CD14-positive monocyte (primary cell): ENCODE measurements at regions not wholly inside any gene's neighbourhood (a gene's known extent, or its start where the extent isn't known, plus 50 kb on each side); places are given as distances from the start of the nearest gene placed in this dataset.

ENCODE experiments used
- DNase-seq, 3 donors: peaks; one replicate each; pipeline ENCODE4 v3.0.0-alpha.2; 2011 to 2022
- H2AFZ ChIP-seq: 2 replicates; pipeline ENCODE4 v1.6.0; 2012; ENCODE audit warnings: mild to moderate bottlenecking, low read depth, low read length, inconsistent platforms; ENCODE audit not compliant: insufficient read depth, poor library complexity, severe bottlenecking
- H3K27ac ChIP-seq, 2 donors: 1 replicate in 1 of 2; 2 replicates in 1 of 2; pipeline ENCODE4 v1.5.1; 2012 to 2013; ENCODE audit warnings: low read length in 2 of 2, control low read depth in 1 of 2, inconsistent platforms in 1 of 2, low read depth in 1 of 2, mild to moderate bottlenecking in 1 of 2
- H3K27me3 ChIP-seq, 2 donors: one replicate each; pipeline versions ENCODE4 v1.6.0 to v1.6.1; 2011 to 2013; ENCODE audit warnings: low read length in 2 of 2; ENCODE audit not compliant: control insufficient read depth in 2 of 2, insufficient read depth in 2 of 2
- H3K36me3 ChIP-seq, 2 donors: replicated peaks in 1 of 2; 1 replicate in 1 of 2; 2 replicates in 1 of 2; pipeline versions ENCODE4 v1.5.1 to v1.6.1; 2012 to 2013; ENCODE audit warnings: low read length in 2 of 2, control low read depth in 1 of 2, inconsistent platforms in 1 of 2, mild to moderate bottlenecking in 1 of 2; ENCODE audit not compliant: insufficient read depth in 2 of 2, control insufficient read depth in 1 of 2
- H3K4me1 ChIP-seq, 2 donors: 1 replicate in 1 of 2; 2 replicates in 1 of 2; pipeline versions ENCODE4 v1.5.1 to v1.6.1; 2012 to 2013; ENCODE audit warnings: low read length in 2 of 2, control low read depth in 1 of 2, inconsistent platforms in 1 of 2, mild to moderate bottlenecking in 1 of 2, moderate library complexity in 1 of 2; ENCODE audit not compliant: insufficient read depth in 2 of 2, control insufficient read depth in 1 of 2
- H3K4me2 ChIP-seq: replicated peaks from 2 replicates; pipeline ENCODE3; 2012; ENCODE audit warnings: low read length, moderate library complexity, mild to moderate bottlenecking; ENCODE audit not compliant: poor library complexity, severe bottlenecking; ENCODE audit errors: extremely low read depth
- H3K4me3 ChIP-seq, 3 experiments: fragments of 200-600 bp in 1 of 3; sonication (generic) in 1 of 3; replicated peaks in 1 of 3; 1 replicate in 2 of 3; 2 replicates in 1 of 3; pipeline ENCODE4 v1.5.1; 2011 to 2013; ENCODE audit warnings: low read length in 3 of 3, mild to moderate bottlenecking in 3 of 3, control low read depth in 2 of 3, low read depth in 2 of 3, inconsistent platforms in 1 of 3, moderate library complexity in 1 of 3
- H3K79me2 ChIP-seq: 2 replicates; pipeline ENCODE4 v1.6.0; 2012; ENCODE audit warnings: mild to moderate bottlenecking, control low read depth, inconsistent platforms, low read length, moderate library complexity; ENCODE audit not compliant: insufficient read depth
- H3K9ac ChIP-seq: 2 replicates; pipeline ENCODE4 v1.6.0; 2017; ENCODE audit warnings: low read length, mild to moderate bottlenecking; ENCODE audit not compliant: insufficient read depth, poor library complexity, severe bottlenecking
- H3K9me3 ChIP-seq, 2 donors: replicated peaks in 1 of 2; 1 replicate in 1 of 2; 2 replicates in 1 of 2; pipeline versions ENCODE4 v1.5.1 to v1.6.1; 2012 to 2013; ENCODE audit warnings: low read length in 2 of 2, control low read depth in 1 of 2; ENCODE audit not compliant: control insufficient read depth in 1 of 2, insufficient read depth in 1 of 2
- H4K20me1 ChIP-seq: 2 replicates; pipeline ENCODE4 v1.6.0; 2012; ENCODE audit warnings: mild to moderate bottlenecking, low read length, control low read depth, moderate library complexity; ENCODE audit not compliant: insufficient read depth
- H3K27ac Mint-ChIP-seq, 7 donors: one replicate each; pipeline ENCODE4 v1.8.0; 2020; ENCODE audit warnings: mild to moderate bottlenecking in 7 of 7, mixed read lengths in 7 of 7, moderate library complexity in 6 of 7, inconsistent platforms in 2 of 7
- H3K27me3 Mint-ChIP-seq, 3 donors: one replicate each; pipeline ENCODE4 v1.8.0; 2021 to 2022; ENCODE audit warnings: low read depth in 3 of 3, mild to moderate bottlenecking in 3 of 3, mixed read lengths in 3 of 3, moderate library complexity in 3 of 3, inconsistent platforms in 1 of 3
- H3K36me3 Mint-ChIP-seq, 2 donors: one replicate each; pipeline ENCODE4 v1.8.0; 2020; ENCODE audit warnings: mixed read lengths in 2 of 2, inconsistent platforms in 1 of 2, mild to moderate bottlenecking in 1 of 2
- H3K4me1 Mint-ChIP-seq: one replicate; pipeline ENCODE4 v1.8.0; 2020; ENCODE audit warnings: mild to moderate bottlenecking, mixed read lengths
- H3K4me3 Mint-ChIP-seq, 2 donors: one replicate each; pipeline ENCODE4 v1.8.0; 2020; ENCODE audit warnings: mild to moderate bottlenecking in 2 of 2, mixed read lengths in 2 of 2, moderate library complexity in 1 of 2
- H3K9me3 Mint-ChIP-seq, 7 donors: one replicate each; pipeline ENCODE4 v1.8.0; 2020 to 2022; ENCODE audit warnings: mixed read lengths in 7 of 7, mild to moderate bottlenecking in 6 of 7, moderate library complexity in 6 of 7, inconsistent platforms in 2 of 7
- CTCF ChIP-seq: fragments of 200-600 bp; IDR thresholded peaks from one replicate; pipeline ENCODE4 v1.8.0; 2022; ENCODE audit warnings: antibody characterized with exemption, mild to moderate bottlenecking
- WGBS: methylation state at CpG from one replicate; pipeline ENCODE4 v1.1.5; 2013; ENCODE audit warnings: missing lambda C conversion rate; ENCODE audit not compliant: insufficient coverage; 5-methylcytosine and 5-hydroxymethylcytosine counted together
- intact Hi-C, 2 donors: fragments of 100-400 bp; cut with micrococcal nuclease; formaldehyde crosslinking; loops; one replicate each; pipeline versions ENCODE4 v1.15.0 to v1.15.1; 2023

- WGBS: 78% methylated on average over 1 of the region's 2 CpGs
Measured at GRCh38 chr4:23332313-23332712, 557.5 kb downstream of the PPARGC1A start.

GRCh38 chr4:23327120-23327519 lies 562.7 kb downstream of the PPARGC1A start:
- TF ChIP-seq CTCF: no peak
- Histone ChIP-seq H3K9ac (no peak overlapping the region), H3K4me3 (no peak overlapping the region), H2AFZ (no peak overlapping the region), H3K27me3 (no peaks in the 10 kb centered on the region), H3K36me3 (no peaks in the 10 kb centered on the region), H4K20me1 (no peaks in the 10 kb centered on the region), H3K4me1 (peaks cover 18 to 20% of the 10 kb centered on the region in 2 donors), H3K9me3 (no peaks in the 10 kb centered on the region), H3K79me2 (no peaks in the 10 kb centered on the region), H3K27ac (no peak overlapping the region), H3K4me2 (no peak overlapping the region)
- no peak overlapping the region for H3K4me3 Mint-ChIP-seq
- no peaks in the 10 kb centered on the region for H3K27me3 Mint-ChIP-seq
- DNase-seq: no peak
- intact Hi-C loops: no loop called here
- no CpG with 5 or more reads among the region's 1 CpG for WGBS
- H3K27ac Mint-ChIP-seq: no peak overlapping the region
- H3K36me3 Mint-ChIP-seq: no peaks in the 10 kb centered on the region
- H3K4me1 Mint-ChIP-seq: peaks cover 16% of the 10 kb centered on the region
- no peaks in the 10 kb centered on the region for H3K9me3 Mint-ChIP-seq

More at GRCh38 chr4:23332313-23332712, 557.5 kb downstream of the PPARGC1A start:
- Histone ChIP-seq H2AFZ (no peak overlapping the region), H3K4me3 (no peak overlapping the region), H3K9me3 (no peaks in the 10 kb centered on the region), H3K4me2 (no peak overlapping the region), H3K36me3 (no peaks in the 10 kb centered on the region), H3K4me1 (peaks cover 20 to 30% of the 10 kb centered on the region in 2 donors), H3K27ac (no peak overlapping the region), H3K27me3 (no peaks in the 10 kb centered on the region), H3K9ac (no peak overlapping the region), H4K20me1 (no peaks in the 10 kb centered on the region), H3K79me2 (no peaks in the 10 kb centered on the region)
- no peak overlapping the region for H3K27ac Mint-ChIP-seq
- no peak for DNase-seq
- H3K9me3 Mint-ChIP-seq: no peaks in the 10 kb centered on the region
- H3K36me3 Mint-ChIP-seq: no peaks in the 10 kb centered on the region
- TF ChIP-seq CTCF: no peak
- peaks cover 23% of the 10 kb centered on the region for H3K4me1 Mint-ChIP-seq
- H3K4me3 Mint-ChIP-seq: no peak overlapping the region
- no peaks in the 10 kb centered on the region for H3K27me3 Mint-ChIP-seq
- intact Hi-C loops: no loop called here
